ENCODE measurements at regions not wholly inside any gene's neighbourhood (a gene's known extent, or its start where the extent isn't known, plus 50 kb on each side); places are given as distances from the start of the nearest gene placed in this dataset.

- no peak for TF ChIP-seq CTCF (IDR thresholded peaks at IDR 0.05; ENCODE audit: low read depth, low read length)
- DNase-seq (ENCODE audit: low read depth in 2 of 2): no peak
- H3K4me3 ChIP-seq (replicated peaks in 1 of 2; ENCODE audit: low read depth in 2 of 2, low read length in 2 of 2): no peak overlapping the region
Observed at GRCh38 chr7:9752033-9752432, 1221.6 kb upstream of the PHF14 start.

- H3K4me3 ChIP-seq (replicated peaks in 1 of 2; ENCODE audit: low read depth in 2 of 2, low read length in 2 of 2): no peak overlapping the region
- TF ChIP-seq CTCF (IDR thresholded peaks at IDR 0.05; ENCODE audit: low read depth, low read length): no peak
- no peak for DNase-seq (ENCODE audit: low read depth in 2 of 2)
Observed at GRCh38 chr7:9761224-9761623, 1212.4 kb upstream of the PHF14 start.

- no peak for TF ChIP-seq CTCF (IDR thresholded peaks at IDR 0.05; ENCODE audit: low read depth, low read length)
- no peak overlapping the region for H3K4me3 ChIP-seq (replicated peaks in 1 of 2; ENCODE audit: low read depth in 2 of 2, low read length in 2 of 2)
- DNase-seq (ENCODE audit: low read depth in 2 of 2): no peak
Observed at GRCh38 chr7:9776900-9777299, 1196.8 kb upstream of the PHF14 start.

GRCh38 chr7:9778367-9778766 is 1195.3 kb upstream of the PHF14 start:
- DNase-seq (ENCODE audit: low read depth in 2 of 2): no peak
- H3K4me3 ChIP-seq (replicated peaks in 1 of 2; ENCODE audit: low read depth in 2 of 2, low read length in 2 of 2): no peak overlapping the region
- no peak for TF ChIP-seq CTCF (IDR thresholded peaks at IDR 0.05; ENCODE audit: low read depth, low read length)

- TF ChIP-seq CTCF (IDR thresholded peaks at IDR 0.05; ENCODE audit: low read depth, low read length): no peak
- H3K4me3 ChIP-seq (replicated peaks in 1 of 2; ENCODE audit: low read depth in 2 of 2, low read length in 2 of 2): no peak overlapping the region
Observed at GRCh38 chr7:9781710-9782109, 1192.0 kb upstream of the PHF14 start.

GRCh38 chr7:9782275-9782674 is 1191.4 kb upstream of the PHF14 start:
- H3K4me3 ChIP-seq (replicated peaks in 1 of 2; ENCODE audit: low read depth in 2 of 2, low read length in 2 of 2): no peak overlapping the region
- TF ChIP-seq CTCF (IDR thresholded peaks at IDR 0.05; ENCODE audit: low read depth, low read length): no peak
- no peak for DNase-seq (ENCODE audit: low read depth in 2 of 2)

More at GRCh38 chr7:9781710-9782109, 1192.0 kb upstream of the PHF14 start:
- DNase-seq (ENCODE audit: low read depth in 2 of 2): no peak

- no peak for TF ChIP-seq CTCF (IDR thresholded peaks at IDR 0.05; ENCODE audit: low read depth, low read length)
- DNase-seq (ENCODE audit: low read depth in 2 of 2): no peak
- H3K4me3 ChIP-seq (replicated peaks in 1 of 2; ENCODE audit: low read depth in 2 of 2, low read length in 2 of 2): no peak overlapping the region
Observed at GRCh38 chr7:9785211-9785610, 1188.5 kb upstream of the PHF14 start.

All from cardiac fibroblast (primary cell).